CD14-positive monocyte (primary cell): ENCODE measurements at regions not wholly inside any gene's neighbourhood (a gene's known extent, or its start where the extent isn't known, plus 50 kb on each side); places are given as distances from the start of the nearest gene placed in this dataset.

Experiments used
- DNase-seq, 3 donors: peaks; one replicate each; pipeline ENCODE4 v3.0.0-alpha.2; 2011 to 2022
- H2AFZ ChIP-seq: 2 replicates; pipeline ENCODE4 v1.6.0; 2012; ENCODE audit warnings: mild to moderate bottlenecking, low read depth, low read length, inconsistent platforms; ENCODE audit not compliant: insufficient read depth, poor library complexity, severe bottlenecking
- H3K27ac ChIP-seq, 2 donors: 1 replicate in 1 of 2; 2 replicates in 1 of 2; pipeline ENCODE4 v1.5.1; 2012 to 2013; ENCODE audit warnings: low read length in 2 of 2, control low read depth in 1 of 2, inconsistent platforms in 1 of 2, low read depth in 1 of 2, mild to moderate bottlenecking in 1 of 2
- H3K27me3 ChIP-seq, 2 donors: one replicate each; pipeline versions ENCODE4 v1.6.0 to v1.6.1; 2011 to 2013; ENCODE audit warnings: low read length in 2 of 2; ENCODE audit not compliant: control insufficient read depth in 2 of 2, insufficient read depth in 2 of 2
- H3K36me3 ChIP-seq, 2 donors: replicated peaks in 1 of 2; 1 replicate in 1 of 2; 2 replicates in 1 of 2; pipeline versions ENCODE4 v1.5.1 to v1.6.1; 2012 to 2013; ENCODE audit warnings: low read length in 2 of 2, control low read depth in 1 of 2, inconsistent platforms in 1 of 2, mild to moderate bottlenecking in 1 of 2; ENCODE audit not compliant: insufficient read depth in 2 of 2, control insufficient read depth in 1 of 2
- H3K4me1 ChIP-seq, 2 donors: 1 replicate in 1 of 2; 2 replicates in 1 of 2; pipeline versions ENCODE4 v1.5.1 to v1.6.1; 2012 to 2013; ENCODE audit warnings: low read length in 2 of 2, control low read depth in 1 of 2, inconsistent platforms in 1 of 2, mild to moderate bottlenecking in 1 of 2, moderate library complexity in 1 of 2; ENCODE audit not compliant: insufficient read depth in 2 of 2, control insufficient read depth in 1 of 2
- H3K4me2 ChIP-seq: replicated peaks from 2 replicates; pipeline ENCODE3; 2012; ENCODE audit warnings: low read length, moderate library complexity, mild to moderate bottlenecking; ENCODE audit not compliant: poor library complexity, severe bottlenecking; ENCODE audit errors: extremely low read depth
- H3K4me3 ChIP-seq, 3 experiments: fragments of 200-600 bp in 1 of 3; sonication (generic) in 1 of 3; replicated peaks in 1 of 3; 1 replicate in 2 of 3; 2 replicates in 1 of 3; pipeline ENCODE4 v1.5.1; 2011 to 2013; ENCODE audit warnings: low read length in 3 of 3, mild to moderate bottlenecking in 3 of 3, control low read depth in 2 of 3, low read depth in 2 of 3, inconsistent platforms in 1 of 3, moderate library complexity in 1 of 3
- H3K79me2 ChIP-seq: 2 replicates; pipeline ENCODE4 v1.6.0; 2012; ENCODE audit warnings: mild to moderate bottlenecking, control low read depth, inconsistent platforms, low read length, moderate library complexity; ENCODE audit not compliant: insufficient read depth
- H3K9ac ChIP-seq: 2 replicates; pipeline ENCODE4 v1.6.0; 2017; ENCODE audit warnings: low read length, mild to moderate bottlenecking; ENCODE audit not compliant: insufficient read depth, poor library complexity, severe bottlenecking
- H3K9me3 ChIP-seq, 2 donors: replicated peaks in 1 of 2; 1 replicate in 1 of 2; 2 replicates in 1 of 2; pipeline versions ENCODE4 v1.5.1 to v1.6.1; 2012 to 2013; ENCODE audit warnings: low read length in 2 of 2, control low read depth in 1 of 2; ENCODE audit not compliant: control insufficient read depth in 1 of 2, insufficient read depth in 1 of 2
- H4K20me1 ChIP-seq: 2 replicates; pipeline ENCODE4 v1.6.0; 2012; ENCODE audit warnings: mild to moderate bottlenecking, low read length, control low read depth, moderate library complexity; ENCODE audit not compliant: insufficient read depth
- H3K27ac Mint-ChIP-seq, 7 donors: one replicate each; pipeline ENCODE4 v1.8.0; 2020; ENCODE audit warnings: mild to moderate bottlenecking in 7 of 7, mixed read lengths in 7 of 7, moderate library complexity in 6 of 7, inconsistent platforms in 2 of 7
- H3K27me3 Mint-ChIP-seq, 3 donors: one replicate each; pipeline ENCODE4 v1.8.0; 2021 to 2022; ENCODE audit warnings: low read depth in 3 of 3, mild to moderate bottlenecking in 3 of 3, mixed read lengths in 3 of 3, moderate library complexity in 3 of 3, inconsistent platforms in 1 of 3
- H3K36me3 Mint-ChIP-seq, 2 donors: one replicate each; pipeline ENCODE4 v1.8.0; 2020; ENCODE audit warnings: mixed read lengths in 2 of 2, inconsistent platforms in 1 of 2, mild to moderate bottlenecking in 1 of 2
- H3K4me1 Mint-ChIP-seq: one replicate; pipeline ENCODE4 v1.8.0; 2020; ENCODE audit warnings: mild to moderate bottlenecking, mixed read lengths
- H3K4me3 Mint-ChIP-seq, 2 donors: one replicate each; pipeline ENCODE4 v1.8.0; 2020; ENCODE audit warnings: mild to moderate bottlenecking in 2 of 2, mixed read lengths in 2 of 2, moderate library complexity in 1 of 2
- H3K9me3 Mint-ChIP-seq, 7 donors: one replicate each; pipeline ENCODE4 v1.8.0; 2020 to 2022; ENCODE audit warnings: mixed read lengths in 7 of 7, mild to moderate bottlenecking in 6 of 7, moderate library complexity in 6 of 7, inconsistent platforms in 2 of 7
- WGBS: methylation state at CpG from one replicate; pipeline ENCODE4 v1.1.5; 2013; ENCODE audit warnings: missing lambda C conversion rate; ENCODE audit not compliant: insufficient coverage; 5-methylcytosine and 5-hydroxymethylcytosine counted together
- intact Hi-C, 2 donors: fragments of 100-400 bp; cut with micrococcal nuclease; formaldehyde crosslinking; loops; one replicate each; pipeline versions ENCODE4 v1.15.0 to v1.15.1; 2023
- TF ChIP-seq, protein P1 (sequence below): fragments of 200-600 bp; IDR thresholded peaks from one replicate; pipeline ENCODE4 v1.8.0; 2022; ENCODE audit warnings: antibody characterized with exemption, mild to moderate bottlenecking

DNA sequence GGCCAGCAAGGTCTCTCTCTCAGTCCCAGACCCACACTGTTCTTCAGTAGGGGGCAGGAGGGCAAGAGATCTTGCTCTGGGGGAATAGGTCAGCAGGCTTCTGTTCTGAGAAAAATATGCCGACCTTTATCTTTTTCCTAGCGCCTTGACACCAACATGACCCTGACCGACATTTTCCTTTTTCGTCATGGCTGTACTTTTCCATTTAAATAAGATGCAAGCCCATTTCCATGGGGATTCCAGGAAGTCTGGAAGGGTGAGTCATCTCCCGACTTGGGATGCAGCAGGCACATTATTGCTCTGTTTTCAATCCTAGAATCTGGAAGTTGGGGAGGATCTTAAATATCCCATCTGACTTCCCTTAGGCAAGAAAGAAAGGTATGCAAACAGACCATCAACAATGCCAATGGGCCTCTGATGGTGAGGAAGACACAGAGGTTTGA, 261.5 kb upstream of the LRTM1 start:
- H3K9me3 Mint-ChIP-seq: peaks cover 0 to 9% (median 1%) of the 10 kb centered on the region in 7 donors
- intact Hi-C loops: no loop called here
- WGBS: 92% methylated on average over 2 of the region's 5 CpGs

DNA sequence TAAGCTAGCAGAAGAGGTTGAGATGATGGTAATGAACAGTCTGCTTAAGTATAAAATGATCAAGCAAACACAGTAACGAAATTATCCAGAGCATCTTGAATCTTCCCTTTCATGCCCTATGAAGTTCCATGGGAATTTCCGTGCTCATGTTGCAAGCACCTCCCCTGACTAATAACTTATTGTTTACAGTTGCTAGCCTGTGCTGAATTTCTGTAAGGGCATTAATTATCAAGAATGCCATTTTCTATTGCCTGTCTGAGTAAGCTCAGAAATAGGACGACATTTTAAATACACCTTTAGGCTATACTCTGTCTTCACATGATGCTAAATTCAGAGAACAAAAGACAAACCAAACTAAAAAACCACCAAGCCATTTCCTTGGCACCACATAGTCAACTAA, 257.5 kb upstream of the LRTM1 start:
- Histone ChIP-seq H3K27ac (no peak overlapping the region), H3K4me1 (no peaks in the 10 kb centered on the region), H3K36me3 (no peaks in the 10 kb centered on the region), H3K9ac (no peak overlapping the region), H4K20me1 (no peaks in the 10 kb centered on the region), H3K4me3 (no peak overlapping the region), H3K4me2 (no peak overlapping the region), H3K9me3 (no peaks in the 10 kb centered on the region), H2AFZ (no peak overlapping the region), H3K27me3 (no peaks in the 10 kb centered on the region), H3K79me2 (no peaks in the 10 kb centered on the region)
- Mint-ChIP-seq H3K4me3 (no peak overlapping the region), H3K27me3 (peaks cover 3 to 5% (median 4%) of the 10 kb centered on the region in 3 donors), H3K27ac (no peak overlapping the region), H3K4me1 (no peaks in the 10 kb centered on the region), H3K36me3 (no peaks in the 10 kb centered on the region), H3K9me3 (peaks cover 0 to 5% (median 0%) of the 10 kb centered on the region in 7 donors)
- TF ChIP-seq, protein P1, sequence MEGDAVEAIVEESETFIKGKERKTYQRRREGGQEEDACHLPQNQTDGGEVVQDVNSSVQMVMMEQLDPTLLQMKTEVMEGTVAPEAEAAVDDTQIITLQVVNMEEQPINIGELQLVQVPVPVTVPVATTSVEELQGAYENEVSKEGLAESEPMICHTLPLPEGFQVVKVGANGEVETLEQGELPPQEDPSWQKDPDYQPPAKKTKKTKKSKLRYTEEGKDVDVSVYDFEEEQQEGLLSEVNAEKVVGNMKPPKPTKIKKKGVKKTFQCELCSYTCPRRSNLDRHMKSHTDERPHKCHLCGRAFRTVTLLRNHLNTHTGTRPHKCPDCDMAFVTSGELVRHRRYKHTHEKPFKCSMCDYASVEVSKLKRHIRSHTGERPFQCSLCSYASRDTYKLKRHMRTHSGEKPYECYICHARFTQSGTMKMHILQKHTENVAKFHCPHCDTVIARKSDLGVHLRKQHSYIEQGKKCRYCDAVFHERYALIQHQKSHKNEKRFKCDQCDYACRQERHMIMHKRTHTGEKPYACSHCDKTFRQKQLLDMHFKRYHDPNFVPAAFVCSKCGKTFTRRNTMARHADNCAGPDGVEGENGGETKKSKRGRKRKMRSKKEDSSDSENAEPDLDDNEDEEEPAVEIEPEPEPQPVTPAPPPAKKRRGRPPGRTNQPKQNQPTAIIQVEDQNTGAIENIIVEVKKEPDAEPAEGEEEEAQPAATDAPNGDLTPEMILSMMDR: no peak
- WGBS: no CpG with 5 or more reads among the region's 3 CpGs
- no peak for DNase-seq
- intact Hi-C loops: no loop called here

More for the DNA sequence above, 261.5 kb upstream of the LRTM1 start:
- no peak overlapping the region for H2AFZ ChIP-seq
- no peaks in the 10 kb centered on the region for H3K79me2 ChIP-seq
- H3K9me3 ChIP-seq: no peaks in the 10 kb centered on the region
- Mint-ChIP-seq H3K4me1 (no peaks in the 10 kb centered on the region), H3K27ac (no peak overlapping the region), H3K4me3 (no peak overlapping the region), H3K27me3 (peaks cover 2 to 5% (median 3%) of the 10 kb centered on the region in 3 donors), H3K36me3 (no peaks in the 10 kb centered on the region)
- H3K27ac ChIP-seq: no peak overlapping the region
- H3K27me3 ChIP-seq: no peaks in the 10 kb centered on the region
- TF ChIP-seq, protein P1: no peak
- H3K9ac ChIP-seq: no peak overlapping the region
- no peaks in the 10 kb centered on the region for H4K20me1 ChIP-seq
- no peak overlapping the region for H3K4me3 ChIP-seq
- no peak for DNase-seq
- no peak overlapping the region for H3K4me2 ChIP-seq
- H3K36me3 ChIP-seq: no peaks in the 10 kb centered on the region
- no peaks in the 10 kb centered on the region for H3K4me1 ChIP-seq
